ENCODE measurements at regions not wholly inside any gene's neighbourhood (a gene's known extent, or its start where the extent isn't known, plus 50 kb on each side); places are given as distances from the start of the nearest gene placed in this dataset.

- no peak for TF ChIP-seq POLR2A (IDR thresholded peaks at IDR 0.05)
- TF ChIP-seq, protein P1, sequence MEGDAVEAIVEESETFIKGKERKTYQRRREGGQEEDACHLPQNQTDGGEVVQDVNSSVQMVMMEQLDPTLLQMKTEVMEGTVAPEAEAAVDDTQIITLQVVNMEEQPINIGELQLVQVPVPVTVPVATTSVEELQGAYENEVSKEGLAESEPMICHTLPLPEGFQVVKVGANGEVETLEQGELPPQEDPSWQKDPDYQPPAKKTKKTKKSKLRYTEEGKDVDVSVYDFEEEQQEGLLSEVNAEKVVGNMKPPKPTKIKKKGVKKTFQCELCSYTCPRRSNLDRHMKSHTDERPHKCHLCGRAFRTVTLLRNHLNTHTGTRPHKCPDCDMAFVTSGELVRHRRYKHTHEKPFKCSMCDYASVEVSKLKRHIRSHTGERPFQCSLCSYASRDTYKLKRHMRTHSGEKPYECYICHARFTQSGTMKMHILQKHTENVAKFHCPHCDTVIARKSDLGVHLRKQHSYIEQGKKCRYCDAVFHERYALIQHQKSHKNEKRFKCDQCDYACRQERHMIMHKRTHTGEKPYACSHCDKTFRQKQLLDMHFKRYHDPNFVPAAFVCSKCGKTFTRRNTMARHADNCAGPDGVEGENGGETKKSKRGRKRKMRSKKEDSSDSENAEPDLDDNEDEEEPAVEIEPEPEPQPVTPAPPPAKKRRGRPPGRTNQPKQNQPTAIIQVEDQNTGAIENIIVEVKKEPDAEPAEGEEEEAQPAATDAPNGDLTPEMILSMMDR (IDR thresholded peaks at IDR 0.05) = no peak
- no peak for TF ChIP-seq POLR2AphosphoS5 (IDR thresholded peaks at IDR 0.05)
Observed at GRCh38 chr12:125254236-125254635, 189.0 kb downstream of the AACS start.

All from stomach (tissue), 4 donors.